ENCODE measurements at regions not wholly inside any gene's neighbourhood (a gene's known extent, or its start where the extent isn't known, plus 50 kb on each side); places are given as distances from the start of the nearest gene placed in this dataset.

GRCh38 chr15:61500523-61500922, 271.4 kb upstream of the RORA start:
- TF ChIP-seq, protein P1, sequence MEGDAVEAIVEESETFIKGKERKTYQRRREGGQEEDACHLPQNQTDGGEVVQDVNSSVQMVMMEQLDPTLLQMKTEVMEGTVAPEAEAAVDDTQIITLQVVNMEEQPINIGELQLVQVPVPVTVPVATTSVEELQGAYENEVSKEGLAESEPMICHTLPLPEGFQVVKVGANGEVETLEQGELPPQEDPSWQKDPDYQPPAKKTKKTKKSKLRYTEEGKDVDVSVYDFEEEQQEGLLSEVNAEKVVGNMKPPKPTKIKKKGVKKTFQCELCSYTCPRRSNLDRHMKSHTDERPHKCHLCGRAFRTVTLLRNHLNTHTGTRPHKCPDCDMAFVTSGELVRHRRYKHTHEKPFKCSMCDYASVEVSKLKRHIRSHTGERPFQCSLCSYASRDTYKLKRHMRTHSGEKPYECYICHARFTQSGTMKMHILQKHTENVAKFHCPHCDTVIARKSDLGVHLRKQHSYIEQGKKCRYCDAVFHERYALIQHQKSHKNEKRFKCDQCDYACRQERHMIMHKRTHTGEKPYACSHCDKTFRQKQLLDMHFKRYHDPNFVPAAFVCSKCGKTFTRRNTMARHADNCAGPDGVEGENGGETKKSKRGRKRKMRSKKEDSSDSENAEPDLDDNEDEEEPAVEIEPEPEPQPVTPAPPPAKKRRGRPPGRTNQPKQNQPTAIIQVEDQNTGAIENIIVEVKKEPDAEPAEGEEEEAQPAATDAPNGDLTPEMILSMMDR (IDR thresholded peaks at IDR 0.05 in 2 of 3, conservative IDR thresholded peaks at IDR 0.05 in 1 of 3; ENCODE audit: control insufficient read depth in 2 of 3, extremely low read depth in 1 of 3, insufficient read depth in 1 of 3, low read depth in 3 of 3, low read length in 3 of 3) = no peak
- TF ChIP-seq RFX5 (IDR thresholded peaks at IDR 0.05; ENCODE audit: low read depth, low read length) = no peak
- TF ChIP-seq PAX8 (IDR thresholded peaks at IDR 0.05) = no peak
- no peak for TF ChIP-seq RB1 (IDR thresholded peaks at IDR 0.05; ENCODE audit: borderline replicate concordance)
- no peak for TF ChIP-seq EZH2 (IDR thresholded peaks at IDR 0.05; ENCODE audit: borderline replicate concordance, control insufficient read depth, low read depth, low read length)
- no peak for TF ChIP-seq CBFB (IDR thresholded peaks at IDR 0.05; ENCODE audit: low read depth)
- TF ChIP-seq IKZF1 (conservative IDR thresholded peaks at IDR 0.05) = no peak
- TF ChIP-seq, protein P2, sequence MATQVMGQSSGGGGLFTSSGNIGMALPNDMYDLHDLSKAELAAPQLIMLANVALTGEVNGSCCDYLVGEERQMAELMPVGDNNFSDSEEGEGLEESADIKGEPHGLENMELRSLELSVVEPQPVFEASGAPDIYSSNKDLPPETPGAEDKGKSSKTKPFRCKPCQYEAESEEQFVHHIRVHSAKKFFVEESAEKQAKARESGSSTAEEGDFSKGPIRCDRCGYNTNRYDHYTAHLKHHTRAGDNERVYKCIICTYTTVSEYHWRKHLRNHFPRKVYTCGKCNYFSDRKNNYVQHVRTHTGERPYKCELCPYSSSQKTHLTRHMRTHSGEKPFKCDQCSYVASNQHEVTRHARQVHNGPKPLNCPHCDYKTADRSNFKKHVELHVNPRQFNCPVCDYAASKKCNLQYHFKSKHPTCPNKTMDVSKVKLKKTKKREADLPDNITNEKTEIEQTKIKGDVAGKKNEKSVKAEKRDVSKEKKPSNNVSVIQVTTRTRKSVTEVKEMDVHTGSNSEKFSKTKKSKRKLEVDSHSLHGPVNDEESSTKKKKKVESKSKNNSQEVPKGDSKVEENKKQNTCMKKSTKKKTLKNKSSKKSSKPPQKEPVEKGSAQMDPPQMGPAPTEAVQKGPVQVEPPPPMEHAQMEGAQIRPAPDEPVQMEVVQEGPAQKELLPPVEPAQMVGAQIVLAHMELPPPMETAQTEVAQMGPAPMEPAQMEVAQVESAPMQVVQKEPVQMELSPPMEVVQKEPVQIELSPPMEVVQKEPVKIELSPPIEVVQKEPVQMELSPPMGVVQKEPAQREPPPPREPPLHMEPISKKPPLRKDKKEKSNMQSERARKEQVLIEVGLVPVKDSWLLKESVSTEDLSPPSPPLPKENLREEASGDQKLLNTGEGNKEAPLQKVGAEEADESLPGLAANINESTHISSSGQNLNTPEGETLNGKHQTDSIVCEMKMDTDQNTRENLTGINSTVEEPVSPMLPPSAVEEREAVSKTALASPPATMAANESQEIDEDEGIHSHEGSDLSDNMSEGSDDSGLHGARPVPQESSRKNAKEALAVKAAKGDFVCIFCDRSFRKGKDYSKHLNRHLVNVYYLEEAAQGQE (IDR thresholded peaks at IDR 0.05; ENCODE audit: low read depth, low read length) = no peak
- no peak for TF ChIP-seq ZNF217 (IDR thresholded peaks at IDR 0.05)
- no peak for TF ChIP-seq SIN3A (IDR thresholded peaks at IDR 0.05; ENCODE audit: low read depth, low read length)
